CD4-positive, alpha-beta T cell treated with Interleukin-10 for 1 hour (primary cell): ENCODE measurements at regions not wholly inside any gene's neighbourhood (a gene's known extent, or its start where the extent isn't known, plus 50 kb on each side); places are given as distances from the start of the nearest gene placed in this dataset.

Source experiments
- DNase-seq: peaks from one replicate; pipeline ENCODE4 v3.0.0-alpha.2; 2020

GRCh38 chr7:1360521-1360971, 98.7 kb downstream of the MICALL2 start:
- no peak for DNase-seq

DNA sequence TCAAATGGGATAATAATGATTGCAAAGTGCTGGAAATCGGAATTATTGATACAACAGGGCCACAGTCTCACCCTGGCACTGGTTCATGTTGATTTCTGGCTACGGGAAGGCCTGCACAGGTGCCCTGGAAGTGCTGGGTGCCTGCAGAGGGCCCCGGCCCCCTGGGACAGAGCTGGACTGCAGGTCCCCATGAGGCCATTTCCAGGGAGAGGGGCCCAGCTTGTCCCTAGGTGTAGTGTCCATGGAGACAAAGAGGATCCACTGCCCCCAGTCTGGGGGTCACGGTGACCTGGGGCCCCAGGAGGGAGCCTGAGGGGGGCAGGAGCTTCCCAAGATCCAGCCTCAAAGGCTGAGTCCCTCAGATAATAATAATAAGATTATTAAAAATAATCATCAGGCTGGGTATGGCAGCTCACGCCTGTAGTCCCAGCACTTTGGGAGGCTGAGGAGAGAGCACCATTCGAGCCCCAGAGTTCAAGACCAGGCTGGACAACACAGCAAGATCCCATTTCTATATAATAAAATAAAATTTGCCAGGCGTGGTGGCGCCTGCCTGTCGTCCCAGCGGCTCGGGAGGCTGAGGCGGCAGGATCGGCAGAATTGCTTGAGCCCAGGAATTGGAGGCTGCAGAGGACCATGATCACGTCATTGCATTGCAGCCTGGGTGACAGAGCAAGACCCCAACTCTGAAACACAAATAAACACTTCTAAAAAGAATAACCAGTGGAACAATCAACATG, 98.1 kb downstream of the MICALL2 start:
- DNase-seq: no peak

GRCh38 chr7:1361756-1362125, 97.5 kb downstream of the MICALL2 start:
- no peak for DNase-seq

GRCh38 chr7:1362301-1362700, 97.0 kb downstream of the MICALL2 start:
- no peak for DNase-seq

GRCh38 chr7:1364068-1364905, 95.0 kb downstream of the MICALL2 start:
- DNase-seq: no peak

DNA sequence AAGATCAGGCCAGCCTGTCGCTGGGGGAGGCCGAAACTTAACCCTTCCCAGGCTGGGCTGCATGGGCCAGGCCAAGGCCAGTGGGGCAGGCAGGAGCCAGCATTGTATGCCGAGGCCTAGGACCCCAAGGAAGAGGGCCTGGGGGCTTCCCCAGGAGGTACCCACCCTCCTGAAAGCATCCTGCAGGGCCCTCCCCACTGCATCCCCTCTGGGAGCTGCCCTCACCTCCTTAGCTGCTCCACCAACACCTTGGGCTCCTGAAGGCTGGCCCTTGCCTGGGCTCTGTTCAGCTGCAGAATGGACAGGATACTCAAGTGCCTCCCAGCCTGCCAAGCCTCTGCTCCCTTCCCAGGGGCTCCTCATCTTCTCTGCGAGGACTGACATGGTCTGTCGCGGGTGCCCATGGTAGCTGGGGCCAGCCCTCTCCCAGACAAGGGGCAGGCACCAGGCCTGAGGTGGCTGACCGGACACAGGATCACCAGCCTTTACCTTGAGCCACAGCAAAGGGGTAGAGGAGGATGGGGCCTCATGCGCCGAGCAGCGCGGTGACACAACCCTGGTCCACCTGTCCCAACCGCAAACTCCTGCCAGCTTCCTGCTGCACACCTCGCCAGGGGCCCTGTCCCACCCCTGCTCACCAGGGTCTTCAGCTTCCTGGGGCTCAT, 94.2 kb downstream of the MICALL2 start:
- no peak for DNase-seq

GRCh38 chr7:1365846-1366245, 93.4 kb downstream of the MICALL2 start:
- DNase-seq: no peak

- no peak for DNase-seq
These were observed 92.4 kb downstream of the MICALL2 start for GRCh38 chr7:1366801-1367405.

- no peak for DNase-seq
These were observed 91.6 kb downstream of the MICALL2 start for GRCh38 chr7:1367501-1368183.

GRCh38 chr7:1368184-1368681, 91.0 kb downstream of the MICALL2 start:
- DNase-seq: no peak

GRCh38 chr7:1368682-1369571, 90.3 kb downstream of the MICALL2 start:
- DNase-seq: peak; percentile 21

- DNase-seq: no peak
These were observed 89.2 kb downstream of the MICALL2 start for GRCh38 chr7:1369916-1370657.

GRCh38 chr7:1370738-1371137, 88.5 kb downstream of the MICALL2 start:
- no peak for DNase-seq

- no peak for DNase-seq
These were observed 87.2 kb downstream of the MICALL2 start for GRCh38 chr7:1372063-1372462.

- no peak for DNase-seq
These were observed 86.4 kb downstream of the MICALL2 start for GRCh38 chr7:1372671-1373379.

GRCh38 chr7:1377111-1377909, 82.0 kb downstream of the MICALL2 start:
- no peak for DNase-seq

DNA sequence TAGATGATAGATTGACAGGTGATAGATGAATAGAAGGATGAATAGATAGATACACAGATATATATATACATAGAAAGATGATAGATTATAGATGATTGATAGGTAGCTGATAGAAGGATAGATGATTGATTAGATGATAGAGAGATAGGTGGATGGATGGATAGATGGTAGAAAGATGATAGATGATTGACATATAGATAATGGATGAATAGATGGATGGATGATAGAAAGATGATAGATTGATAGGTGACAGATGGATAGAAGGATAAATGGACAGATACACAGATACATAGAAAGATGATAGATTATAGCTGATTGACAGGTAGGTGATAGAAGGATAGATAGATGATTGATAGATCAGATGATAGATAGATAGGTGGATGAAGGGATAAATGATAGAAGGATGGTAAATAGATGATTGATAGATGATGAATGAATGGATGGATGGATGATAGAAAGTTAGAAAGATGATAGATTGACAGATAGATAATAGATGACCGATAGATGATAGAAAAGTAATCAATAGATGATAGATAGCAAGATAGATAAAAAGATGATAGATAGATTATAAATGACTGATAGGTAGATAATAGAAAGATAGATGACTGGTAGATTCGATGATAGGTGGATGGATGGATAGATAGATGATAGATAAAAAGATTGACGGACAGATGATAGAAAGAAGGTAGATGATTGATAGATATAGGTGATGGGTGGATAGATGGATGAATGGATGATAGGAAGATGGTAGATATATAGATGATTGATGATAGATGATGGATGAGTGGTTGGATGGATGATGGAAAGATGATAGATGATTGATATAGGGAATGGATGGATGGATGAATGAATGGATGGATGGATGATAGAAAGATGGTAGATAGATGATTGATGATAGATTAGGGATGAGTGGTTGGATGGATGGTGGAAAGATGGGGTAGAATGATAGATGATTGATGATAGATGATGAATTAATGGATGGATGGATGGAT, 80.4 kb downstream of the MICALL2 start:
- no peak for DNase-seq
